GM12878 (cell line): ENCODE measurements at regions not wholly inside any gene's neighbourhood (a gene's known extent, or its start where the extent isn't known, plus 50 kb on each side); places are given as distances from the start of the nearest gene placed in this dataset.

Experiments
- EP300 ChIP-seq, 2 experiments: fragments of 150-350 bp in 1 of 2; IDR thresholded peaks; 2 replicates each; pipeline ENCODE4 v1.6.1; 2011 to 2012; ENCODE audit warnings: low read depth in 2 of 2, low read length in 2 of 2, borderline replicate concordance in 1 of 2, improper control_type of control experiment in 1 of 2, inconsistent platforms in 1 of 2; ENCODE audit not compliant: control insufficient read depth in 1 of 2
- EZH2 ChIP-seq: IDR thresholded peaks from 2 replicates; pipeline ENCODE4 v1.6.1; 2012; ENCODE audit warnings: low read depth, mild to moderate bottlenecking, control low read depth, inconsistent platforms, low read length, borderline replicate concordance; ENCODE audit not compliant: control insufficient read depth
- POLR2A ChIP-seq: IDR thresholded peaks from 2 replicates; pipeline ENCODE4 v1.6.1; 2011; ENCODE audit warnings: low read depth, mild to moderate bottlenecking, low read length
- POLR2AphosphoS2 ChIP-seq: IDR thresholded peaks from 2 replicates; pipeline ENCODE4 v1.6.1; 2011; ENCODE audit warnings: low read depth, mild to moderate bottlenecking, low read length, improper control_type of control experiment, moderate library complexity
- SIN3A ChIP-seq: IDR thresholded peaks from 2 replicates; pipeline ENCODE4 v1.6.1; 2012; ENCODE audit warnings: low read depth, low read length, improper control_type of control experiment
- YY1 ChIP-seq: IDR thresholded peaks from 2 replicates; pipeline ENCODE4 v1.6.1; 2011; ENCODE audit warnings: low read depth, mild to moderate bottlenecking, low read length
- TF ChIP-seq, protein P1 (sequence below): IDR thresholded peaks from 2 replicates; pipeline ENCODE4 v1.6.1; 2012; ENCODE audit warnings: low read depth, low read length, improper control_type of control experiment
- TF ChIP-seq, protein P2 (sequence below): IDR thresholded peaks from 2 replicates; pipeline ENCODE4 v1.6.1; 2012; ENCODE audit warnings: low read depth, low read length, improper control_type of control experiment
- TF ChIP-seq, protein P3 (sequence below), 3 experiments: IDR thresholded peaks in 2 of 3; conservative IDR thresholded peaks in 1 of 3; 2 replicates each; pipeline ENCODE4 v1.5.1; 2011; ENCODE audit warnings: low read depth in 3 of 3, low read length in 3 of 3, mild to moderate bottlenecking in 3 of 3, control low read depth in 2 of 3, moderate library complexity in 2 of 3, inconsistent platforms in 1 of 3, mixed read lengths in 1 of 3; ENCODE audit not compliant: control insufficient read depth in 2 of 3, insufficient read depth in 1 of 3; ENCODE audit errors: extremely low read depth in 1 of 3

DNA sequence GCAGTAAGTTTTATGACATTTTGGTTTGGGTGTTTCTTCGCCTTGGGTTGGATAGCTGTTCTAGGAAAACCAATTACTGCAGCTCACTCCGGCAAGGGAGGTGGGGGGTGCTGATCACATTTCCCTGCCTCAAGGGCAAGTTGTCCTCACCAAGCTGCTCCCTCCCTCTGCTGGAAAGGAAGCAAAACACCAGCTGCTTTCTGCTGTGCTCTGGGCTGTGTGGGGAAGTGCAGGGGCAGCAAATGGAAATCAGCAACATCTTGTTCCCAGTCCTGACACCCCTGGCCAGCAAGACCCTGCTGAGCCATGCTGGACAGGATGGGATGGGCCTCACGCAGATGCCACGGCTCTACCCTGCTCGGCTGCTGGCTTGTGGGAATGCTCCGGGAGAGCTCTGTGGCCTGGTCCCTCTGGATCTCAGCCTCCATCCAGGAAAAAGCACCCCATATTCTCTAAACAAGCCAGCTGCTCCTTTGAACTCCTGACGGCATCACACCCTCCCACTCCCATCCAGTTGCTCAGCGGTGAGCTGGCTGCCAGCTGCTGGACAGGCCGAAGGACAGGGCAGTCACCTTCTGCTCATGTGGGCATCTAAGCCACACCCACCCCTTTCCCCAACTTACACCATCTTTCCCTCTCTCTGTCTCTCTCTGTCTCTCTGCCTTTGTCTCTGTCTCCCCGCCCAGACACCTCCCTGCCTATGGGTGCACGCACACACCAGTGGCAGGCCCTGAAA lies 52.4 kb upstream of the EIF5 start:
- TF ChIP-seq, protein P1, sequence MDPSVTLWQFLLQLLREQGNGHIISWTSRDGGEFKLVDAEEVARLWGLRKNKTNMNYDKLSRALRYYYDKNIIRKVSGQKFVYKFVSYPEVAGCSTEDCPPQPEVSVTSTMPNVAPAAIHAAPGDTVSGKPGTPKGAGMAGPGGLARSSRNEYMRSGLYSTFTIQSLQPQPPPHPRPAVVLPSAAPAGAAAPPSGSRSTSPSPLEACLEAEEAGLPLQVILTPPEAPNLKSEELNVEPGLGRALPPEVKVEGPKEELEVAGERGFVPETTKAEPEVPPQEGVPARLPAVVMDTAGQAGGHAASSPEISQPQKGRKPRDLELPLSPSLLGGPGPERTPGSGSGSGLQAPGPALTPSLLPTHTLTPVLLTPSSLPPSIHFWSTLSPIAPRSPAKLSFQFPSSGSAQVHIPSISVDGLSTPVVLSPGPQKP = no peak
- TF ChIP-seq, protein P2, sequence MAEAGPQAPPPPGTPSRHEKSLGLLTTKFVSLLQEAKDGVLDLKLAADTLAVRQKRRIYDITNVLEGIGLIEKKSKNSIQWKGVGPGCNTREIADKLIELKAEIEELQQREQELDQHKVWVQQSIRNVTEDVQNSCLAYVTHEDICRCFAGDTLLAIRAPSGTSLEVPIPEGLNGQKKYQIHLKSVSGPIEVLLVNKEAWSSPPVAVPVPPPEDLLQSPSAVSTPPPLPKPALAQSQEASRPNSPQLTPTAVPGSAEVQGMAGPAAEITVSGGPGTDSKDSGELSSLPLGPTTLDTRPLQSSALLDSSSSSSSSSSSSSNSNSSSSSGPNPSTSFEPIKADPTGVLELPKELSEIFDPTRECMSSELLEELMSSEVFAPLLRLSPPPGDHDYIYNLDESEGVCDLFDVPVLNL = no peak
- TF ChIP-seq, protein P3, sequence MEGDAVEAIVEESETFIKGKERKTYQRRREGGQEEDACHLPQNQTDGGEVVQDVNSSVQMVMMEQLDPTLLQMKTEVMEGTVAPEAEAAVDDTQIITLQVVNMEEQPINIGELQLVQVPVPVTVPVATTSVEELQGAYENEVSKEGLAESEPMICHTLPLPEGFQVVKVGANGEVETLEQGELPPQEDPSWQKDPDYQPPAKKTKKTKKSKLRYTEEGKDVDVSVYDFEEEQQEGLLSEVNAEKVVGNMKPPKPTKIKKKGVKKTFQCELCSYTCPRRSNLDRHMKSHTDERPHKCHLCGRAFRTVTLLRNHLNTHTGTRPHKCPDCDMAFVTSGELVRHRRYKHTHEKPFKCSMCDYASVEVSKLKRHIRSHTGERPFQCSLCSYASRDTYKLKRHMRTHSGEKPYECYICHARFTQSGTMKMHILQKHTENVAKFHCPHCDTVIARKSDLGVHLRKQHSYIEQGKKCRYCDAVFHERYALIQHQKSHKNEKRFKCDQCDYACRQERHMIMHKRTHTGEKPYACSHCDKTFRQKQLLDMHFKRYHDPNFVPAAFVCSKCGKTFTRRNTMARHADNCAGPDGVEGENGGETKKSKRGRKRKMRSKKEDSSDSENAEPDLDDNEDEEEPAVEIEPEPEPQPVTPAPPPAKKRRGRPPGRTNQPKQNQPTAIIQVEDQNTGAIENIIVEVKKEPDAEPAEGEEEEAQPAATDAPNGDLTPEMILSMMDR (IDR thresholded peaks at IDR 0.05 in 2 of 3, conservative IDR thresholded peaks at IDR 0.05 in 1 of 3; ENCODE audit: control insufficient read depth in 2 of 3, extremely low read depth in 1 of 3, insufficient read depth in 1 of 3, low read depth in 3 of 3, low read length in 3 of 3) = peak in 1 of 3 experiments; percentile 9; a peak in 1 of 6 replicates
- no peak for TF ChIP-seq EP300 (IDR thresholded peaks at IDR 0.05; ENCODE audit: borderline replicate concordance in 1 of 2, control insufficient read depth in 1 of 2, low read depth in 2 of 2, low read length in 2 of 2)
- TF ChIP-seq YY1 = no peak
- no peak for TF ChIP-seq POLR2A
- no peak for TF ChIP-seq EZH2
- no peak for TF ChIP-seq POLR2AphosphoS2
- TF ChIP-seq SIN3A = no peak
